HG02571 (cell line): ENCODE measurements at regions not wholly inside any gene's neighbourhood (a gene's known extent, or its start where the extent isn't known, plus 50 kb on each side); places are given as distances from the start of the nearest gene placed in this dataset.

Source experiments
- ATAC-seq: cut with Tn5 transposase; IDR thresholded peaks from one replicate; pipeline ENCODE4 v1.9.1; 2021; ENCODE audit warnings: mild to moderate bottlenecking, moderate library complexity; ENCODE audit not compliant: unreplicated experiment

DNA sequence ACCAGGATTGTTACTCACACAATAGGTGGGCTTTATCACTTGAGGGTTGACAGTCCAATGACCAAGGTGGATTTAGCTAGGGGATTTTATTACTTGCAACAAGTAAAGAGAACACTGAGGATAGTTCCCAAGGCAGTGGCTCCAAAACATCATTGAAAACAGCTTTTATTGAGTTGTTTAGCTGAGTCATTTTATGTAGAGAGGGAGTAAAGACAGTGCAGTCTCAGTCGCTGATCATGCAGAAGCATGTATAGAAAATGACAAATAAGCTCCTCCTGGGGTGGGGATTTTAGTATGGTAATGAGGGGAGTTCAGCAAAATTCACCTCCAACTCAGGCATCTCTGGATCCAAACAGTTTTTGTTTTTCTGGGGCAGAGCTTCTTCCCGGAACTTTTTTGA is 163.0 kb upstream of the CCDC179 start:
- ATAC-seq: no peak

DNA sequence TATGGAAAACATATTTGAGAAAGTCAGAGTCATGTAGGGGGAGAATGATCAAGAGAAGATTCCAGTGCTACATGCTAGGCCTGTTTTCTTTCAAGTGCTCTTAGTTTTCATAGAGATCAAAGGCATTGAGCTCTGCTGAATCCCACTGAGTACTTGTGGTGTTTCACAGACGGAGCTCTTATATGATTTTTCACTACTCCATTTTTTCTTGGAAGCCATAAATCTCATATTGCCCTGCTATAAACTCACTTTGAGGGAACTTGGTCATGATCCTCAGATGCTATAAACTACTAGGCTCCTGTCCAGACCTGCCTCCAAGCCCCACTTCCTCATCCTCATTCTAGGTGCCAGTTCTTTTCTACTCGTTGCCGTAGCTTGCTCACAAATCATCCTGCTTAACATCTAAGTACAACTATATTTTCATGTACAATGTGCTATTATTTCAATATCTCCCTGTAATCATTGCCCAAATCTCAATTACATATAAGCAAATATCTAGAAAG is 180.8 kb upstream of the CCDC179 start:
- ATAC-seq: no peak

DNA sequence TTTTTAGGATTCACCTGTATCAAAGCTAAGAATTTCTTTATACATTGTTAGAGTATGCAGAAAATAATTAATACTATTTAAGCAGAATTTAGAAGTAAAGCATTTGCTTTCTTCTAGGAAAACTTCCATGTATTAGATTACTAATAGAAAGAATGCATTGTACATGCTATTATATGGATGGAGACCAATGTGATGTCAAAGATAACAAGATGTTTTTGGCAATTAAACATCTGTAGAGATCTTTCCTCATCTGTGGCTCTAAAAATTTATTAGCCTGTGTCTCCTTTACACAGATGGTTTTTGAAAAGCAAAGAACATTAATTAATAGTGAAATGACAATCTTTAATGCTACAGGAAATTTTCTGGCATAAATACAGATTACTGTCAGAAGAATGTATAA is 198.4 kb upstream of the CCDC179 start:
- ATAC-seq: no peak

DNA sequence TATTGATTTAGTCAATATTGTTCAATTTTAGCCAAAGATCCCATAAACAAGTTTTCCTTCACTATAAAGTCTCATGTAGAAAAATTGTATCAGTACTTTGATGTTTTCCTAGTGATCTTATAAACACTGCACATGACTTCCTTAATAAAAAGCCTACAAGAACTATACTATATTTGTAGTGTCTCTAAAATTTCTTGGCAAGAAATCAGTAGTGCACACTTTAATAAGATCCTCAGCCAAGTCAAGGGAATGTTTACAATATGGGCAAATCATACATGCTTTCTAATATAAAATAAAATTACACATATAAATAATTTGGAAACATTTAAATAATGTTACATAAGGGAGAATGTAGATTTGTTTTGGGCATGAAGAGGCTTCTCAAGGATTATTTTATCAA is 203.0 kb upstream of the CCDC179 start:
- ATAC-seq: no peak

DNA sequence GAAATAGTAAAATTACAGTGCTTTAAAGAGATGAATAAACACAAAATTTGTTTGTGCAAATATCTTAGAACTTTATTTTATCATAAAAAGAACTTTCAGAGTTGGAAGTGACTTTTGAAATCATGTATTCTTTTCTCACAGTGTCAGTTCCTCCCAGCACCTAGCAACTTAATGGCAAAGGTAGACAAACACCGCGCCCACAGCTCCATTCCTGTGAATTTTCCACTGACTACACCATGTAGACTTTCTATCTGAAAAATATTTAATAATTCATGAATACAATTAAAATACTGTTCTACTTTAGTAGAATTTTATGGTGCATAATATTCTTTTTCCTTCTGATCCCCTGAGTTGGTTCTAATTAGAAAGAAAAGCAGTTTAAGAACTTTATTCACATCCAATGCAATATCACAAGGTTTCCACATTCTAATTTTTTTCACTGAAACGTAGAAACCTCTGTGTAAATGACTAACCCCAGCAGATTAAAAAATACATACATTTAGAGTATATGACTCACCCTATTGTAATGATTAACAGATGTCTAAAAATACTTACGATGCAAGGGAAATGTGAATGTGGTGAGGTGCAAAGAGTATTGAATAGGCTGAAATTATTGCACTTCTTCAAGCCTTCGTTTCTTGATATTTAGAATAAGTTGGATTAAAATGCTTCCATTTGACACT is 218.2 kb upstream of the CCDC179 start:
- peak; percentile 83 for ATAC-seq

DNA sequence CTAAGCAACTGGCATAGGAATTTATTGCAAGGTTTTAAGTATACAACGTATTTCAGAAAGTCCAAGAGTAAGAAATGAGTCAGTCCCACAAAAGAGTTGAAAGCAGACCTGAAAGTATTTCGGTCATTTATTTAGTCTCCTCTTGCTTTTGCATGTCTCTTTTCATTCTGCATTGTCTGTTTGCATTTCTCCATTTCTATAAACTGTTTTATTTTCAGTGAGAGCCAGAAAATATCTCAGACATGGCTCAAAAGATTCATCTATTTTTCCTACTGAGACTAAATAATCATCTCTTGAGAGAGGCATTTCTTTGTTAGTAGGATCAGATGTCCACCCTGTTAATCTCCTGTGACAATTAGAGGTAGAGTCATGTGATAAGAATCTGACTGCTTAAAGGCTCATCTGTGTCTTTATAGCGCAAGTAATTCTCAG is 219.1 kb upstream of the CCDC179 start:
- ATAC-seq: peak; percentile 78

DNA sequence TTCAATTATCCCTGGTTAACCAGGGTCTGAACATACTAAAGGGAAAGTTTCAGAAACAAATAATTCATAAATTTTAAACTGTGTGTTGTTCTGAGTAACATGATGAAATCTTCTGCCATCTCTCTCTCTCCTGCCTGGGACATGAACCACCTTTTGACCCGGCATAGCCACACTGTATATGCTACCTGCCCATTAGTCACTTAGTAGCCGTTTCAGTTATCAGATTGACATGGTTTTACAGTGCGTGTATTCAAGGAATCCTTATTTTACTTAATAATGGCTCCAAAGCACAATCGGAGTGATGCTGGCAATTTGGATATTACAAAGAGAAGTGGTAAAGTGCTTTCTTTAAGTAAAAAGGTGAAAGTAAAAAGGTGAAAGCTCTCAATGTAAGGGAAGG is 227.1 kb upstream of the CCDC179 start:
- ATAC-seq: no peak

DNA sequence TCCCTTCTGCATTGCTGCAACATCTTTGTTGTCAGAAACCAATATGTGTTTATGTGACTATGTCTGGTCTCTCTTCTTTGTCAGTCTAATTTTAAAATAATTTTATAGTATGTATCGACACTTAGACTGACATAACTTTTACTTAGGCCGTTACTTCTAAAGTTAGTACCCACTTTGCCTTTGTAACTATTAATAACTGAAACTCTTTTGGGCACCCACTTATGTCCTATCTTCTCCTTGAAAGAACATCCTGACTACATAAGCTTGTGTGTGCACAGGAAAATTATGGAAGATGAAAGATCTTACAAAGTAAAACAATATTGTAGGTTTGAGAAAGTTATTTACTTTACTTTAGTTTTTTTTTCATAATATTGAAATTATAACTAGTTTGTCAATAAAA is 230.4 kb upstream of the CCDC179 start:
- ATAC-seq: no peak

DNA sequence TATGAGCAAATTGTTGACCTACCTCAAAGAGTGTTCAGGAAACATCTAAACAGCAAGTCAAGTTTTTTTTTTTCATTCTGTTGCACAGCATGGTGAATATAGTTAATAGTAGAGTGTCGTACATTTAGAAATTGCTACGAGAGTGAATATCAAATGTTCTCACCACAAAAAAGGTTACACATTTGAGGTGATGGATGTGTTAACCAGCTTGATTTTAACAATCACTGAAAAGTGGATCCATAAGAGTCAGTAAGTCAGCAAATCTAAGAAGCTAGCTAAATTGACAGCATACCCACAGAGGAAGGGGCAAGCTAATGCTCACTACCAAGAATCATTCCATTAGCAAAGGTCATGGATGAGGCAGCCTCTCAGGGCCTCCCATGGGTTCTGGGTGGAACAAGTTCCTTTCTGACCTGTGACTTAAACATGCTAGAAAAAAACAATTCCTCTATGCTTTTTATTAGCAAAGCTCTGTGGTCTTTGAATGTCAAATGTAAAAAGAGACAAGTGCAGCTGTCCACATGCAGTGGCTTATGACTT is 235.4 kb upstream of the CCDC179 start:
- no peak for ATAC-seq

DNA sequence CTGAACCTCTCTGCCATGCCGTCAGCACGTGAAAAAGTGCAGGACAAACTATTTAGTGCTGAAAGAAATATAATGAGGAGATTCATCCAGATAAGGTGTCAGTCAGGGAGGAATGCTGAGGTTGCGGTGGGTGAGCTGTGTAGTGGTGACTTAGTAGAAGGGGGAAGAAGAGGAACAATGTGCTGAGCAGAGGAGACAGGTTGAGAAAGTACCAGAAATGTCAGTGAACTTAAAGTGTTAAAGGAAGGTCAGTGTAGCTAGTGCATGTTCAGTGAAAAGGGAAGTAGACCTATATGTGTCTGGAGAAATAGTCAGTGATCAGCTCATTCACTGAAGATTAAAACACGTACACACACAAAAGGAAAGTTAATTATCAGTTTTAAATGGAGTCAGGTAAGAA is 237.6 kb upstream of the CCDC179 start:
- no peak for ATAC-seq

DNA sequence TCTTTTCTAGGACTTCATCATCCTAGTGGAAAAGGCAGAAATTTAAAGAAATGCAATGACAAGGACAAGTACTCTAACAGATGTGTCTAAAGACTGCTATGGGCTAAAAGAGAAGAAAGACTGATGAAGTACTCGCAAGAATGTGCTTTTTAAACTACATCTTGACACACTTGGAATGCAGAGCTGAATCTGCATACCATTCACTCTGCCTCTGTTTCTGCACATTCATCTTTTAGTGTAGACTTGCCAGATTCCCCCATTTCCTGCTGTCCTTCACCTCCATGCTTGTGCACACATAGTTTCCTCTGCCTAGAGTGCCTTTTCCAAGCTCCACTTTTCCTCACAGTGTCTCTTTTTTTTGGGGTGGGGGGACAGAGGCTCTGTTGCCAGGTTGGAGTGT is 239.0 kb upstream of the CCDC179 start:
- no peak for ATAC-seq

DNA sequence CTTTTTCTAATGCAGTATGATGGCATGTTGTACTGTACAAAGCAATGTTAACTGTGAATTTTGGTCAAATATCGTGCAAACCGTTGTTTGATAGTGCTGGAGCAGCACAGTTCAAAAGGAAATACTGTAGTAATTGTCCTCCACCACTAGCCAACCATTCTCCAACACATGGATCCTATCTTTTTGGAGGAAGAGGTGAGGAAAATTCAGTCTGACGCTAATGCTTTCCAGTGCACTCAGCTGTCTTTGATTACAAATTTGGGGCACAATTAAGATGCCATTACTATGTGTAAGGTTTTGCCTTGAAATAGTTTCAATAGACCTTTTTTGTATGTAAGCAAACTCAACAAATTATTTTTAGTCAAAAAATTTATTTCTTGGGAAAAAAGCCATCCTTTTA is 240.5 kb upstream of the CCDC179 start:
- ATAC-seq: no peak

DNA sequence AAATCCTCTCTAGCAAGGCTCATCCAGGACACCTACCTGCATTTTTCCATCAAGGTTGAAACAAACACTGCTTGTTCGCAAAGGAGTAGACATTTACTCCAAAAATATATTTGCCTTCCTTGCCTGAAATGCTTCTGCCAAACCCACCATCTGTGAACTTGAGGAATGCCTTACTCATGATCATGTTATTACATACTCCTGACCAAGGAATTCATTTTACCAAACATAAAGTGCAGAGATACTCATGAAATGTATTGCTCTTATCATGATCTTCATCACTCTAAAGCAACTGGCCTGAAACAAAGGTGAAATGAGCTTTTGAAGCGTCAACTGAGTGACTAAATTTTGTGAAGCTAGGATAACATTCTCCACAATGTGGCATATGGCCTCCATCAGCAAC is 243.1 kb upstream of the CCDC179 start:
- no peak for ATAC-seq

DNA sequence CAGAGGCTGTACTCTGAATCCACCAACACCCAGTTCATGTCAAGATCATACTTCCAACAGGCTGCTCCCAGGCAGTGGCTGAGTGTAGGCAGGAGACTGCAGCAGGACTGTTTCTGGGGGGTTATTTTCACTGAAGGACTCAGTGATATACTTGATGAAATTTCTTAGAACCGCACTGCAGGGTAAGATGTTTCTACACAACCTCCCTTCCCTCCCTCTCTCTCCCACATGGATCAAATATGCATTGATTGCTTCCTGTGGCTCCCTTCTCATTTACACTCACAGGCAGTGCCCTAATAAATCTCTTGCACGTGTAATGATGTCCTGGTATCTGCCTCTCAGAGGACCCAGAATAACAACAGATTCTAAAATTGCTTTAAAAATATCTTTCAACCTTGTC is 251.3 kb upstream of the CCDC179 start:
- no peak for ATAC-seq

DNA sequence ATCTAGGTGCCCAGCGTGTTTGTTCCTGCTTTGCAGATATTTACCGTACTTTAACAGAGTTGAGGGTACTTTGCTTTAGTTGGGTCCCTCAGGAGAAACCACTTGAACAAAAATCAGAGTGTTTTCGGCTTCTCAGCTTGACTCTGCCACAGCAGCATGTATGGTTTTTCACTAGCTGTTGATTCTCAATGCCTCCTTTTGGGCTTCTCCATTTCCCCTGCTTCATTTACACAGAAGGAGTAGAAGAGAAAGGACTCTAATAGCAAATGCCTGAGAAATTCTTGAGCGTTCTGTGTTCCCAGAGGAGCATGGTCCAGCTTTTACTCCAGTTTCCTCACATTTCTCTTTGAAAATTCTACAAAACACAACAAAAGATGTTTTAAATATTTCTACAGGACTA is 252.1 kb upstream of the CCDC179 start:
- ATAC-seq: no peak

DNA sequence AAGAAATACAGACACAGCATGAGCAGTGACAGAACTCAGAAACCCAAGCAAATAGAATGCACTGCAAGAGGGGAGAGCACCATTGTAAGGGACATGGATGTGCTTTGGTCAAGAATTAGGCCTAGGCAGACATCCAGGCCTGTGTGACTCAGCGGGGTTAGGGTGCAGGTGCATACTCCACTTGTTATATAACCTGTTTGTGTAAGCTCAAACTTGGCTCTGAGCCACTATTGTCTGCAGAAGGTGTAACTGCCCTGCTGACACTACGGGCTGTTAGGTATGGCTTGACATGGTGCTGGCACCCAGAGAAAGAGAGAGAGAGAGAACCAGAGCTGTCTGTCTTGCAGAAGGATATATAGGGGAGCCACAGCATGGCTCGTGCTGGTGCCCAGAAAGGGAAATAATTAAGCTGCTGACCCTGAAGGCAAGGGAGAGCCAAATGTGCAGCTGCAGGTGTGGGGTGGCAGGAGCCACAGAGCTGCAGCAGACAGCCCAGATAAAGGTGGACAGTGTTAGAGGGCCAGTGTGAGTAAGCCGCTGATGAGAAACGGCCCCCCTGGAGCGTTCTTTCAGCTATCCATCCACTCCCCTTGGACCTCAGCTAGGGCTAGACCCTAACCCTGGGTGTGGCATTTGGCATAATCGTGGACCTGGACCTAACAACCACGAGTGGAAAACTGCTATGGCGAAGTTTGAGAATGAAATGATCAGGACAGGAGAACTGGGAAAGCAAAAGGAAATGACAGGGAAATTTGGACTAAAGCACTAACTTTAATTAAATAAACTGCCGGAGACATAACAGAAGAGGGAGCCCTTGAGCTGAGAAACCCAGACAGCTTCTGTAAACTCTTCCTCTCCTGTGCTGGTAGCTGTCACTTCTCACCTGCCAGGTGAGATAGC is 253.0 kb upstream of the CCDC179 start:
- no peak for ATAC-seq

DNA sequence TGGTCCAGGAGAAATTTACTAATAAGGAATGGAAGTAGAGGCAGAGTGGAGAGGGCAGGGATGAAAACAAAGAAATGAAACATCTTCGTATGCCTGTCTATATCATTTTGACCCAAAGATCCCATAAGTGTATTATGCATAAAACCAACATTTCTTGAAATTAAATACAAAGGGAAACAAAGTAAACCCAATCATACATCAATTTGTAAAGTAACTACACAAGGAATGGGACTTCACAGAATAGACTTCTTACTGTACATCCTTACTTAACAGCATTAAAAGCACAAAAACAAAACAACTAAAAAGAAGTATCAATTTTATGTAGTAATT is 253.6 kb upstream of the CCDC179 start:
- no peak for ATAC-seq

DNA sequence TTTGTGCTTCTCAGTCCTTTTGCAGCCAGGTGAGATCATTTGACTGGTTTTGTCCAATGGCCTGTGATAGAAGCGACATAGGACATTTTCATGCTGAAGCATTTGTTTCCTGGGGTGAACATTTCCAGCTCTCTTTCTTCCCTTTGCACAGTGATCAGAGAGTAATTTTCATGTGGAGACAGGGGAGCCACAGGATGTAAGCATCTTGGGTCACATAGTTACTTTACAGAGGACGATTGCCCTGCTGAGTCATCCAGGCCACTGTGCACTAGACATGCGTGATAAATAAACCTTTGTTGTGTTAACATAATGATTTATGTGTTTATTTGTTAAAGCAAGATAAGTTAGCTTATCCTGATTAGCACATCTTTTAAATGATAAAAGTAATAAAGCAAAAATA is 263.5 kb upstream of the CCDC179 start:
- no peak for ATAC-seq

DNA sequence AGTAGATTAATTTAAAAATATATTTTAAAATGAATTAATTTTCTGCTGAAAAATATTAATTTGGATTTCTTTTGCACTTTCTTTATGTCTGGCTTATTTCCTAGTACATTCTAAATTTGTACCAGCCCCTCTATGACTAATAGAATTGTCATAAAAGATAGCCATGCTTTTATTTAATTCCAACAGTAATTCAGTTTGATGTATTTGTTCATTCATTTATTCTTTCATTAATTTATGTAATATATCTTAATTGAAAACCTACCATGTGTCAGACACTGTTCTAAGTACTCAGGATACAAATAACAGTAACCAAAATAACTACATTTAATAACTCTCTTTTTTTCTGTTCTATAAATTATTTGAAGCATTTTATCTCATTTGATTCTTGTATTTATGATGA is 264.0 kb upstream of the CCDC179 start:
- ATAC-seq: no peak

DNA sequence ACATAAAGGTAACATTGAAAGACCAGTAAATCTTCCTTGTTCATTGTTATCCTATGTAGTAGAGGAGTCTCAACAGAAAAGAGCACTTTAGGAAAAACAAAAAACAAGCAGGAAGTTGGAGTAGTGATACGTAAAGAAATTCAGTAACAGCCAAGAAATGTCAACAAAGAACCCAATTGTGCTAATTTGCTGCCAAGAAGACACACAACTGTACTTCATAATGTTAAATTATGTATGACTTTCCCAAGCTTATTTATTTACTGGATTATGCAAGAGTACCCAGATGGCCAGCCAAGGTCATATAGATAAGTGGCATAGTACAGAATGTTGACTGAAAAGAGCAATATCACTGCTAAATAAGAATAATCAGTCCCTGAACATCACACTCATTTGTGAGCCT is 264.7 kb upstream of the CCDC179 start:
- no peak for ATAC-seq

DNA sequence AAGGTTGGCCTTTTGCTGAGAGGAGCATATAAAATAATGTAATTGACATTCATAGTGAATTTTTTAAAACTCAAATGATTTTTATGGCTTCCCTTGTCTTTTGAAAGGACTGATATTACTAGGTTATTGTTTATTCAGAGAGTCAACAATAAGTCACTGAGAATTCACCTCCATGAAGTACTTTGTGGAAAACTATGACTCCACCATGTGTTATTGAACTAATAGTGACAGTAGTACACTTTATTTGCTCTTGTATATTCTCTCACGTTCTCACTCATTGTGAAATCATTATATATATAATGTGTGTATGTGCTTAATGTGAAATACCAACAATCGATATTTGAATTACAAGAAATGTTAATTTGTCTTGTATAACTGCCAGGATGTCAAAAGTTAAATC is 267.4 kb upstream of the CCDC179 start:
- no peak for ATAC-seq

DNA sequence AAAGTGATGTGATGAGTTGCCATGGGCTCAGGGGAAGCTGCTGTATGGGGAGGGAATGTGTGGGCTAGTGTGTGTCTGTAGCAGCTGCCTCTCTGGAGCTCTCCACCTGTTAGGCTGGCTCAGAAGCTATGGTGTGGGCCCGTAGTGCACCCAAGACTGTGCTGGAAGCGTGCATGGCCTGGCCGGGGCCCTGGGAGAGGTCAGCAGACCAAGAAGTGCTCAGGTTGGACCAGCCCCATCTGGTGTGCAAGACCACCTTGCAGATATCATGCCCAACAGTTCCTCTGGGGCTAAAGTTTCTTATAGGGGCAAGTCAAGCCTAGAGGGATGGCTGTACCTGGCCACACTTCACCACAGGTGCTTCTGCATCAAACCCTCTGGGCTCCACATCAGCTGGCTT is 274.4 kb upstream of the CCDC179 start:
- no peak for ATAC-seq
